ENCODE measurements at regions not wholly inside any gene's neighbourhood (a gene's known extent, or its start where the extent isn't known, plus 50 kb on each side); places are given as distances from the start of the nearest gene placed in this dataset.

DNA sequence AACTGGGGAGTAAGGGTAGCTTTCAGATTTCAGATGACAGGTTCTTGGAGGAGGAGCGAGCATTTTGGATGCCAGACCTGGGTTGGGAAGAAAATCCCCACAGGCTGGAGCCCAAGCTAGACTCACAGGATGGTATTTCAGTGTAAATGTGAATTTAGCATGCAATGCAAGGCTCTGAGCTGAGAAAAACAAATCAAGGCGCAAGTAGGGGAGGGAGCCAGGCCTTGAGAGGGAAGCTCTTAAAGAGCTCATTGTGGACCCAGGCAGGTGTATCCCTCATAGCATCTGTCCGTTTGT is 386.1 kb downstream of the MATN1 start:
- Histone ChIP-seq H3K4me3 (replicated peaks in 1 of 2; ENCODE audit: low read depth in 1 of 2, low read length in 2 of 2) (no peak overlapping the region), H3K79me2 (ENCODE audit: insufficient read depth, low read length) (no peaks in the 10 kb centered on the region), H2AFZ (ENCODE audit: low read depth, low read length, poor library complexity, severe bottlenecking) (no peak overlapping the region), H3K4me2 (ENCODE audit: low read length) (no peak overlapping the region), H3K27ac (ENCODE audit: low read depth, low read length) (no peak overlapping the region), H3K9me3 (ENCODE audit: control insufficient read depth in 1 of 2, insufficient read depth in 1 of 2, low read depth in 1 of 2, low read length in 2 of 2) (no peaks in the 10 kb centered on the region), H3K9me2 (ENCODE audit: insufficient read depth) (no peaks in the 10 kb centered on the region), H4K20me1 (ENCODE audit: insufficient read depth) (no peaks in the 10 kb centered on the region), H3K27me3 (ENCODE audit: insufficient read depth, low read length) (no peaks in the 10 kb centered on the region; the same call in 1 of the 2 replicates), H3K4me1 (ENCODE audit: control insufficient read depth in 1 of 2, insufficient read depth in 2 of 2, low read length in 2 of 2) (no peaks in the 10 kb centered on the region), H3K36me3 (ENCODE audit: control insufficient read depth in 1 of 2, insufficient read depth in 2 of 2, low read length in 2 of 2) (no peaks in the 10 kb centered on the region), H3K9ac (ENCODE audit: low read length) (no peak overlapping the region)
- intact Hi-C loops (cut with micrococcal nuclease) = no loop called here
- no TSS peak for BruUV-seq (replicated peaks)
- no peak for TF ChIP-seq RAD21 (IDR thresholded peaks at IDR 0.05; ENCODE audit: low read depth)
- TF ChIP-seq TCF7L2 (IDR thresholded peaks at IDR 0.05; ENCODE audit: borderline replicate concordance, extremely low read depth, insufficient read depth, insufficient read length) = no peak
- TF ChIP-seq EZH2 (IDR thresholded peaks at IDR 0.05) = no peak
- no peak for TF ChIP-seq ELF1 (IDR thresholded peaks at IDR 0.05; ENCODE audit: borderline replicate concordance, low read depth)
- no peak for TF ChIP-seq ZBTB33 (IDR thresholded peaks at IDR 0.05; ENCODE audit: extremely low read depth, insufficient replicate concordance, low read length)
- TF ChIP-seq CEBPB (IDR thresholded peaks at IDR 0.05; ENCODE audit: low read depth) = no peak
- TF ChIP-seq SIN3A (IDR thresholded peaks at IDR 0.05; ENCODE audit: low read depth) = no peak
- no peak for TF ChIP-seq SP1 (IDR thresholded peaks at IDR 0.05; ENCODE audit: low read depth)
- TF ChIP-seq ATF3 (IDR thresholded peaks at IDR 0.05) = no peak
- no peak for TF ChIP-seq ZFX (IDR thresholded peaks at IDR 0.05)
- no peak for TF ChIP-seq EZH2phosphoT487 (IDR thresholded peaks at IDR 0.05; ENCODE audit: borderline replicate concordance)
- TF ChIP-seq, protein P1, sequence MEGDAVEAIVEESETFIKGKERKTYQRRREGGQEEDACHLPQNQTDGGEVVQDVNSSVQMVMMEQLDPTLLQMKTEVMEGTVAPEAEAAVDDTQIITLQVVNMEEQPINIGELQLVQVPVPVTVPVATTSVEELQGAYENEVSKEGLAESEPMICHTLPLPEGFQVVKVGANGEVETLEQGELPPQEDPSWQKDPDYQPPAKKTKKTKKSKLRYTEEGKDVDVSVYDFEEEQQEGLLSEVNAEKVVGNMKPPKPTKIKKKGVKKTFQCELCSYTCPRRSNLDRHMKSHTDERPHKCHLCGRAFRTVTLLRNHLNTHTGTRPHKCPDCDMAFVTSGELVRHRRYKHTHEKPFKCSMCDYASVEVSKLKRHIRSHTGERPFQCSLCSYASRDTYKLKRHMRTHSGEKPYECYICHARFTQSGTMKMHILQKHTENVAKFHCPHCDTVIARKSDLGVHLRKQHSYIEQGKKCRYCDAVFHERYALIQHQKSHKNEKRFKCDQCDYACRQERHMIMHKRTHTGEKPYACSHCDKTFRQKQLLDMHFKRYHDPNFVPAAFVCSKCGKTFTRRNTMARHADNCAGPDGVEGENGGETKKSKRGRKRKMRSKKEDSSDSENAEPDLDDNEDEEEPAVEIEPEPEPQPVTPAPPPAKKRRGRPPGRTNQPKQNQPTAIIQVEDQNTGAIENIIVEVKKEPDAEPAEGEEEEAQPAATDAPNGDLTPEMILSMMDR (IDR thresholded peaks at IDR 0.05 in 2 of 3, conservative IDR thresholded peaks at IDR 0.05 in 1 of 3; ENCODE audit: borderline replicate concordance in 1 of 3, insufficient read depth in 1 of 3, low read depth in 2 of 3, low read length in 2 of 3) = no peak
- TF ChIP-seq EGR1 (IDR thresholded peaks at IDR 0.05; ENCODE audit: low read depth) = no peak
- no peak for TF ChIP-seq POLR2A (IDR thresholded peaks at IDR 0.05; ENCODE audit: borderline replicate concordance, extremely low read depth, insufficient read depth, insufficient read length)
- no peak for TF ChIP-seq JUND (IDR thresholded peaks at IDR 0.05)
- no peak for TF ChIP-seq YY1 (IDR thresholded peaks at IDR 0.05; ENCODE audit: extremely low read depth, insufficient replicate concordance, low read depth, low read length)
- no peak for TF ChIP-seq FOSL1 (IDR thresholded peaks at IDR 0.05; ENCODE audit: low read depth)
- DNase-seq (ENCODE audit: low read depth, low spot score) (no peak), ATAC-seq (no peak)
- ChIA-PET RAD21 (ENCODE audit: low non-redundant PET in 1 of 2, low total read pairs in 2 of 2, uncharacterized antibody in 2 of 2, unreplicated experiment in 2 of 2) (no interaction called here), CTCF (interaction anchor here (1.0 kb wide), 2 partner anchors 17 to 43 kb away, joined by 3 to 4 read pairs; no protein-coding TSS in a partner anchor), POLR2A (no interaction called here)

Measured in HCT116 (cell line).